H9 (cell line): ENCODE measurements at regions not wholly inside any gene's neighbourhood (a gene's known extent, or its start where the extent isn't known, plus 50 kb on each side); places are given as distances from the start of the nearest gene placed in this dataset.

ENCODE experiments used
- DNase-seq: peaks from one replicate; pipeline ENCODE4 v3.0.0-alpha.2; 2017
- H2AFZ ChIP-seq: one replicate; pipeline ENCODE4 v1.6.1; 2013; ENCODE audit warnings: mild to moderate bottlenecking, low read length, control low read depth, moderate library complexity
- H2AK5ac ChIP-seq: 2 replicates; pipeline ENCODE4 v1.6.1; 2013; ENCODE audit warnings: low read length, control low read depth, mixed read lengths; ENCODE audit not compliant: insufficient read length
- H2BK120ac ChIP-seq: one replicate; pipeline ENCODE4 v1.6.1; 2013; ENCODE audit warnings: low read depth, mild to moderate bottlenecking, low read length, control low read depth, inconsistent platforms; ENCODE audit not compliant: poor library complexity, severe bottlenecking
- H2BK12ac ChIP-seq: 2 replicates; pipeline ENCODE4 v1.6.1; 2013; ENCODE audit warnings: low read length, control low read depth, mixed read lengths, low read depth; ENCODE audit not compliant: insufficient read length
- H2BK15ac ChIP-seq: 2 replicates; pipeline ENCODE4 v1.6.1; 2013; ENCODE audit warnings: low read depth, low read length, control low read depth
- H2BK20ac ChIP-seq: one replicate; pipeline ENCODE4 v1.6.1; 2013; ENCODE audit warnings: low read depth, mild to moderate bottlenecking, low read length, control low read depth, inconsistent platforms; ENCODE audit not compliant: poor library complexity, severe bottlenecking
- H2BK5ac ChIP-seq: 2 replicates; pipeline ENCODE4 v1.6.1; 2013; ENCODE audit warnings: low read length, control low read depth, mixed read lengths; ENCODE audit not compliant: insufficient read length
- H3K14ac ChIP-seq: 2 replicates; pipeline ENCODE4 v1.6.1; 2013; ENCODE audit warnings: low read length, control low read depth; ENCODE audit not compliant: insufficient read depth
- H3K18ac ChIP-seq: 2 replicates; pipeline ENCODE4 v1.6.1; 2013; ENCODE audit warnings: low read depth, mild to moderate bottlenecking, mixed read lengths, low read length, control low read depth; ENCODE audit not compliant: insufficient read length
- H3K23ac ChIP-seq: 2 replicates; pipeline ENCODE4 v1.6.1; 2013; ENCODE audit warnings: low read length, control low read depth, mixed read lengths, low read depth; ENCODE audit not compliant: insufficient read length
- H3K23me2 ChIP-seq: 2 replicates; pipeline ENCODE4 v1.6.1; 2013; ENCODE audit warnings: low read depth, mild to moderate bottlenecking, mixed read lengths, low read length, control low read depth; ENCODE audit not compliant: insufficient read length, poor library complexity, severe bottlenecking
- H3K27ac ChIP-seq: 2 replicates; pipeline ENCODE4 v1.5.1; 2013; ENCODE audit warnings: low read length, control low read depth, mixed read lengths, low read depth; ENCODE audit not compliant: insufficient read length
- H3K27me3 ChIP-seq: 2 replicates; pipeline ENCODE4 v1.6.1; 2013; ENCODE audit warnings: low read length, control low read depth, inconsistent platforms; ENCODE audit not compliant: insufficient read depth
- H3K4ac ChIP-seq: 2 replicates; pipeline ENCODE4 v1.6.1; 2013; ENCODE audit warnings: low read depth, mild to moderate bottlenecking, control low read depth, inconsistent platforms, low read length, moderate library complexity
- H3K4me1 ChIP-seq: 2 replicates; pipeline ENCODE4 v1.6.1; 2013; ENCODE audit warnings: low read length, control low read depth, inconsistent platforms; ENCODE audit not compliant: insufficient read depth
- H3K4me2 ChIP-seq: 2 replicates; pipeline ENCODE4 v1.6.1; 2013; ENCODE audit warnings: low read length, control low read depth, mixed read lengths; ENCODE audit not compliant: insufficient read length, insufficient read depth
- H3K56ac ChIP-seq: 2 replicates; pipeline ENCODE4 v1.6.1; 2013; ENCODE audit warnings: low read depth, mild to moderate bottlenecking, mixed read lengths, low read length, control low read depth; ENCODE audit not compliant: insufficient read length
- H3K79me1 ChIP-seq: 2 replicates; pipeline ENCODE4 v1.6.1; 2013; ENCODE audit warnings: low read depth, mild to moderate bottlenecking, moderate library complexity, low read length, control low read depth, inconsistent platforms; ENCODE audit not compliant: insufficient read depth, poor library complexity, severe bottlenecking
- H3K79me2 ChIP-seq: 2 replicates; pipeline ENCODE4 v1.6.1; 2013; ENCODE audit warnings: low read length, control low read depth, inconsistent platforms; ENCODE audit not compliant: insufficient read depth
- H3K9ac ChIP-seq: 2 replicates; pipeline ENCODE4 v1.6.1; 2013; ENCODE audit warnings: low read length, control low read depth, mixed read lengths; ENCODE audit not compliant: insufficient read length; ENCODE audit errors: extremely low read depth
- H3K9me3 ChIP-seq: one replicate; pipeline ENCODE4 v1.6.1; 2013; ENCODE audit warnings: low read depth, low read length, inconsistent platforms; ENCODE audit not compliant: control insufficient read depth
- H3T11ph ChIP-seq: one replicate; pipeline ENCODE4 v1.6.1; 2013; ENCODE audit warnings: mild to moderate bottlenecking, low read length, control low read depth, inconsistent platforms
- H4K20me1 ChIP-seq: one replicate; pipeline ENCODE4 v1.6.1; 2013; ENCODE audit not compliant: control insufficient read depth, insufficient read length, insufficient read depth
- H4K5ac ChIP-seq: 2 replicates; pipeline ENCODE4 v1.6.1; 2013; ENCODE audit warnings: low read depth, mild to moderate bottlenecking, mixed read lengths, low read length, control low read depth; ENCODE audit not compliant: insufficient read length
- H4K8ac ChIP-seq: replicated peaks from 2 replicates; pipeline ENCODE4 v1.6.1; 2013; ENCODE audit warnings: low read length, control low read depth, mixed read lengths, low read depth; ENCODE audit not compliant: insufficient read length
- H4K91ac ChIP-seq: 2 replicates; pipeline ENCODE4 v1.6.1; 2013; ENCODE audit warnings: low read depth, mild to moderate bottlenecking, moderate library complexity, mixed read lengths, low read length, control low read depth; ENCODE audit not compliant: insufficient read length
- H3K27ac Mint-ChIP-seq, 3 experiments: 2 replicates in 2 of 3; 3 replicates in 1 of 3; pipeline ENCODE4 v1.8.0; 2020 to 2021; ENCODE audit warnings: mixed read lengths in 3 of 3, mild to moderate bottlenecking in 1 of 3, moderate library complexity in 1 of 3
- H3K27me3 Mint-ChIP-seq: 2 replicates; pipeline ENCODE4 v1.8.0; 2021; ENCODE audit warnings: low read depth, mild to moderate bottlenecking, moderate library complexity, mixed read lengths
- H3K36me3 Mint-ChIP-seq, 3 experiments: 2 replicates in 2 of 3; 3 replicates in 1 of 3; pipeline ENCODE4 v1.8.0; 2020 to 2021; ENCODE audit warnings: low read depth in 3 of 3, mixed read lengths in 3 of 3; ENCODE audit not compliant: insufficient read depth in 1 of 3
- H3K4me1 Mint-ChIP-seq, 2 experiments: 2 replicates each; pipeline ENCODE4 v1.8.0; 2020; ENCODE audit warnings: mixed read lengths in 2 of 2
- H3K4me3 Mint-ChIP-seq, 2 experiments: 2 replicates in 1 of 2; 3 replicates in 1 of 2; pipeline ENCODE4 v1.8.0; 2020 to 2021; ENCODE audit warnings: mild to moderate bottlenecking in 2 of 2, mixed read lengths in 2 of 2, moderate library complexity in 1 of 2
- H3K9me3 Mint-ChIP-seq, 2 experiments: 2 replicates in 1 of 2; 3 replicates in 1 of 2; pipeline ENCODE4 v1.8.0; 2020; ENCODE audit warnings: mild to moderate bottlenecking in 2 of 2, mixed read lengths in 2 of 2, moderate library complexity in 1 of 2
- WGBS: extraction: QIAGEN DNeasy Blood & Tissue Kit; methylation state at CpG from one replicate; pipeline ENCODE4 v1.1.7; 2013; ENCODE audit warnings: missing lambda C conversion rate, low lambda C conversion rate, mixed read lengths; ENCODE audit not compliant: insufficient read length; ENCODE audit errors: extremely low coverage; 5-methylcytosine and 5-hydroxymethylcytosine counted together
- TF ChIP-seq, protein P1 (sequence below): fragments of 200-600 bp; sonication (generic); conservative IDR thresholded peaks from 3 replicates; pipeline ENCODE4 v1.8.0; 2021; ENCODE audit warnings: antibody characterized with exemption, mild to moderate bottlenecking

- no CpG with 5 or more reads among the region's 1 CpG for WGBS
- no peaks in the 10 kb centered on the region for H3K4me1 ChIP-seq
- H3K9ac ChIP-seq, result no peak overlapping the region
- H3K27ac ChIP-seq, result no peak overlapping the region
- no peak overlapping the region for H2BK15ac ChIP-seq
- no peaks in the 10 kb centered on the region for H3K9me3 ChIP-seq
- H3K4me1 Mint-ChIP-seq, result peaks cover 7 to 8% of the 10 kb centered on the region in 2 experiments
- H3K4me3 Mint-ChIP-seq, result no peak overlapping the region
- H4K91ac ChIP-seq, result no peak overlapping the region
- no peaks in the 10 kb centered on the region for H3K23me2 ChIP-seq
- H2BK12ac ChIP-seq, result no peak overlapping the region
- no peaks in the 10 kb centered on the region for H3K36me3 Mint-ChIP-seq
- H3K14ac ChIP-seq, result no peak overlapping the region
- H3K9me3 Mint-ChIP-seq, result no peaks in the 10 kb centered on the region
- no peak overlapping the region for H3K4me2 ChIP-seq
- H3K27me3 ChIP-seq, result no peaks in the 10 kb centered on the region
- no peak overlapping the region for H2BK5ac ChIP-seq
- H2AK5ac ChIP-seq, result no peak overlapping the region
- H3K4ac ChIP-seq, result no peak overlapping the region
- H3K56ac ChIP-seq, result no peak overlapping the region
- DNase-seq, result no peak
- H2BK20ac ChIP-seq, result no peak overlapping the region
- no peaks in the 10 kb centered on the region for H3K79me1 ChIP-seq
- H3T11ph ChIP-seq, result no peak overlapping the region
- H3K23ac ChIP-seq, result no peak overlapping the region
- no peak overlapping the region for H3K27ac Mint-ChIP-seq
- no peak overlapping the region for H2BK120ac ChIP-seq
- H4K8ac ChIP-seq, result no peak overlapping the region
- H3K79me2 ChIP-seq, result no peaks in the 10 kb centered on the region
- no peak overlapping the region for H2AFZ ChIP-seq
- H3K18ac ChIP-seq, result no peak overlapping the region
- TF ChIP-seq, protein P1, sequence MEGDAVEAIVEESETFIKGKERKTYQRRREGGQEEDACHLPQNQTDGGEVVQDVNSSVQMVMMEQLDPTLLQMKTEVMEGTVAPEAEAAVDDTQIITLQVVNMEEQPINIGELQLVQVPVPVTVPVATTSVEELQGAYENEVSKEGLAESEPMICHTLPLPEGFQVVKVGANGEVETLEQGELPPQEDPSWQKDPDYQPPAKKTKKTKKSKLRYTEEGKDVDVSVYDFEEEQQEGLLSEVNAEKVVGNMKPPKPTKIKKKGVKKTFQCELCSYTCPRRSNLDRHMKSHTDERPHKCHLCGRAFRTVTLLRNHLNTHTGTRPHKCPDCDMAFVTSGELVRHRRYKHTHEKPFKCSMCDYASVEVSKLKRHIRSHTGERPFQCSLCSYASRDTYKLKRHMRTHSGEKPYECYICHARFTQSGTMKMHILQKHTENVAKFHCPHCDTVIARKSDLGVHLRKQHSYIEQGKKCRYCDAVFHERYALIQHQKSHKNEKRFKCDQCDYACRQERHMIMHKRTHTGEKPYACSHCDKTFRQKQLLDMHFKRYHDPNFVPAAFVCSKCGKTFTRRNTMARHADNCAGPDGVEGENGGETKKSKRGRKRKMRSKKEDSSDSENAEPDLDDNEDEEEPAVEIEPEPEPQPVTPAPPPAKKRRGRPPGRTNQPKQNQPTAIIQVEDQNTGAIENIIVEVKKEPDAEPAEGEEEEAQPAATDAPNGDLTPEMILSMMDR, result no peak
- H4K20me1 ChIP-seq, result no peaks in the 10 kb centered on the region
- no peak overlapping the region for H4K5ac ChIP-seq
- no peaks in the 10 kb centered on the region for H3K27me3 Mint-ChIP-seq
Observed at GRCh38 chr14:81936348-81936747, 402.7 kb upstream of the SEL1L start.
